ENCODE measurements at regions not wholly inside any gene's neighbourhood (a gene's known extent, or its start where the extent isn't known, plus 50 kb on each side); places are given as distances from the start of the nearest gene placed in this dataset.

DNA sequence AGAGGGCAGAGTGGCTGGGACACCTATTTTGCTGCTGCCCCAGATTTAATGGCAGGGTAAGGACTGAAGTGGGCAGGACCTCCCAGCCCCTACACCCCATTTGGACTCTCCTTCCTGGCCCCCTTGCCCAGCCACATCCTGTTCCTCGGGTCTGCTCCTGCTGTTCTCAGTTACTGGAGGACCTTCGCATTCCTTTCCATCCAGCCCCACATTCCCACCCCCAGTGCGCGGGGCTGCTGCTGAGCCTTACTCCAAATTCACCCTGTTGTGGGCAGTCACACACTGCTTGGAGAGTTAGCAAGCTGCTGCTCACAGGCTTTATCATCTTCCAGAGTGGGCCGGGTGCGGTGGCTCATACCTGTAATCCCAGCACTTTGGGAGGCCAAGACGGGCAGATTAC, 75.2 kb upstream of the SLC14A2 start:
- no peak for ATAC-seq (ENCODE audit: low read depth)
- Histone ChIP-seq H3K9ac (ENCODE audit: low read length) (no peak overlapping the region), H3K4me2 (replicated peaks; ENCODE audit: low read depth, low read length, poor library complexity, severe bottlenecking) (no peak overlapping the region), H4K20me1 (ENCODE audit: control insufficient read depth, insufficient read depth, low read length, poor library complexity, severe bottlenecking) (no peaks in the 10 kb centered on the region), H3K36me3 (replicated peaks in 1 of 2; ENCODE audit: control extremely low read depth in 1 of 2, control insufficient read depth in 1 of 2, extremely low read depth in 1 of 2, insufficient read depth in 2 of 2, low read length in 1 of 2) (no peaks in the 10 kb centered on the region), H3K27me3 (replicated peaks in 1 of 4; ENCODE audit: control extremely low read depth in 1 of 4, control insufficient read depth in 3 of 4, insufficient read depth in 4 of 4, low read length in 3 of 4) (no peaks in the 10 kb centered on the region), H3K4me3 (ENCODE audit: control extremely low read depth in 1 of 5, extremely low read depth in 1 of 5, insufficient read depth in 1 of 5, low read depth in 2 of 5, low read length in 4 of 5) (no peak overlapping the region), H3K27ac (ENCODE audit: low read length in 2 of 2) (no peak overlapping the region), H3K9me3 (ENCODE audit: control extremely low read depth in 1 of 3, control insufficient read depth in 2 of 3, insufficient read depth in 1 of 3, low read length in 2 of 3) (peaks cover 0 to 13% (median 0%) of the 10 kb centered on the region in 3 donors), H2AFZ (ENCODE audit: insufficient read depth, low read depth, low read length, poor library complexity, severe bottlenecking) (no peak overlapping the region), H3K4me1 (ENCODE audit: control insufficient read depth in 2 of 2, insufficient read depth in 2 of 2, low read length in 2 of 2) (no peaks in the 10 kb centered on the region), H3K79me2 (ENCODE audit: control insufficient read depth, insufficient read depth, low read length) (no peaks in the 10 kb centered on the region)
- intact Hi-C loops (cut with micrococcal nuclease), result no loop called here
- H3K4me3 Mint-ChIP-seq, result no peak overlapping the region
- ChIA-PET CTCF (no interaction called here), POLR2A (no interaction called here)
- H3K4me1 Mint-ChIP-seq, result no peaks in the 10 kb centered on the region
- WGBS (ENCODE audit: insufficient coverage), result 84% methylated on average over 5 of the region's 7 CpGs
- peaks cover 12% of the 10 kb centered on the region for H3K27me3 Mint-ChIP-seq
- no peak for TF ChIP-seq EZH2 (IDR thresholded peaks at IDR 0.05; ENCODE audit: borderline replicate concordance, insufficient read depth, low read depth, low read length, poor library complexity, severe bottlenecking)
- TF ChIP-seq, protein P1, sequence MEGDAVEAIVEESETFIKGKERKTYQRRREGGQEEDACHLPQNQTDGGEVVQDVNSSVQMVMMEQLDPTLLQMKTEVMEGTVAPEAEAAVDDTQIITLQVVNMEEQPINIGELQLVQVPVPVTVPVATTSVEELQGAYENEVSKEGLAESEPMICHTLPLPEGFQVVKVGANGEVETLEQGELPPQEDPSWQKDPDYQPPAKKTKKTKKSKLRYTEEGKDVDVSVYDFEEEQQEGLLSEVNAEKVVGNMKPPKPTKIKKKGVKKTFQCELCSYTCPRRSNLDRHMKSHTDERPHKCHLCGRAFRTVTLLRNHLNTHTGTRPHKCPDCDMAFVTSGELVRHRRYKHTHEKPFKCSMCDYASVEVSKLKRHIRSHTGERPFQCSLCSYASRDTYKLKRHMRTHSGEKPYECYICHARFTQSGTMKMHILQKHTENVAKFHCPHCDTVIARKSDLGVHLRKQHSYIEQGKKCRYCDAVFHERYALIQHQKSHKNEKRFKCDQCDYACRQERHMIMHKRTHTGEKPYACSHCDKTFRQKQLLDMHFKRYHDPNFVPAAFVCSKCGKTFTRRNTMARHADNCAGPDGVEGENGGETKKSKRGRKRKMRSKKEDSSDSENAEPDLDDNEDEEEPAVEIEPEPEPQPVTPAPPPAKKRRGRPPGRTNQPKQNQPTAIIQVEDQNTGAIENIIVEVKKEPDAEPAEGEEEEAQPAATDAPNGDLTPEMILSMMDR (IDR thresholded peaks at IDR 0.05), result no peak
- no peak for DNase-seq
- H3K27ac Mint-ChIP-seq, result no peak overlapping the region
- no peaks in the 10 kb centered on the region for H3K9me3 Mint-ChIP-seq (ENCODE audit: insufficient read depth)

DNA sequence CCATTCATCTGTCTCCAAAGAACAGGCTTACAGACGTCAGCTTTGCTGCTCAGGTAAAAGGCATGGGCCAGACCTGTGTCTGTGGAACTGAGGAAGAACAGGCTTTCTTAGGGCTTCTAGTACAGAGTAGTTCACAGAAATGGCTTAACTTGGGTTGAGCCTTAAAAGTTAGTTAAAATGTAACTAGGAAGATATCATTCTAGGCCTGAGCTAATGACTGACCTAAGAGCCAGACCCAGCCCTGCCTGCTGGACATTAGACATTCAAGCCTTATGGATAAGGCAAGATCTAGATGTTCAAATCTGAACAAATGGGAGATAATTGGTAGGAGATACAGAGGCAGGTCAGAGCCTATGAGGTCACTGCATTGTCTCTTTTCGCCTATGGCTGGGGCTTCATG, 73.9 kb upstream of the SLC14A2 start:
- H4K20me1 ChIP-seq (ENCODE audit: control insufficient read depth, insufficient read depth, low read length, poor library complexity, severe bottlenecking), result no peaks in the 10 kb centered on the region
- Mint-ChIP-seq H3K27me3 (peaks cover 2% of the 10 kb centered on the region), H3K27ac (no peak overlapping the region), H3K4me3 (no peak overlapping the region), H3K9me3 (ENCODE audit: insufficient read depth) (no peaks in the 10 kb centered on the region), H3K4me1 (no peaks in the 10 kb centered on the region)
- H3K4me3 ChIP-seq (ENCODE audit: control extremely low read depth in 1 of 5, extremely low read depth in 1 of 5, insufficient read depth in 1 of 5, low read depth in 2 of 5, low read length in 4 of 5), result no peak overlapping the region
- no peaks in the 10 kb centered on the region for H3K79me2 ChIP-seq (ENCODE audit: control insufficient read depth, insufficient read depth, low read length)
- H3K4me2 ChIP-seq (replicated peaks; ENCODE audit: low read depth, low read length, poor library complexity, severe bottlenecking), result no peak overlapping the region
- H3K9me3 ChIP-seq (ENCODE audit: control extremely low read depth in 1 of 3, control insufficient read depth in 2 of 3, insufficient read depth in 1 of 3, low read length in 2 of 3), result peaks cover 0 to 13% (median 0%) of the 10 kb centered on the region in 3 donors
- POLR2A ChIA-PET, result no interaction called here
- no peak overlapping the region for H3K27ac ChIP-seq (ENCODE audit: low read length in 2 of 2)
- H3K36me3 ChIP-seq (replicated peaks in 1 of 2; ENCODE audit: control extremely low read depth in 1 of 2, control insufficient read depth in 1 of 2, extremely low read depth in 1 of 2, insufficient read depth in 2 of 2, low read length in 1 of 2), result no peaks in the 10 kb centered on the region
- no peaks in the 10 kb centered on the region for H3K27me3 ChIP-seq (replicated peaks in 1 of 4; ENCODE audit: control extremely low read depth in 1 of 4, control insufficient read depth in 3 of 4, insufficient read depth in 4 of 4, low read length in 3 of 4)
- H3K4me1 ChIP-seq (ENCODE audit: control insufficient read depth in 2 of 2, insufficient read depth in 2 of 2, low read length in 2 of 2), result no peaks in the 10 kb centered on the region
- WGBS (ENCODE audit: insufficient coverage), result 93% methylated on average over 2 of the region's 2 CpGs
- no peak for DNase-seq
- no peak for TF ChIP-seq EZH2 (IDR thresholded peaks at IDR 0.05; ENCODE audit: borderline replicate concordance, insufficient read depth, low read depth, low read length, poor library complexity, severe bottlenecking)
- TF ChIP-seq, protein P1 (IDR thresholded peaks at IDR 0.05), result no peak
- no peak overlapping the region for H3K9ac ChIP-seq (ENCODE audit: low read length)
- H2AFZ ChIP-seq (ENCODE audit: insufficient read depth, low read depth, low read length, poor library complexity, severe bottlenecking), result no peak overlapping the region
- CTCF ChIA-PET, result no interaction called here
- intact Hi-C loops (cut with micrococcal nuclease), result no loop called here
- ATAC-seq (ENCODE audit: low read depth), result no peak
